OCI-LY1 (cell line): ENCODE measurements at regions not wholly inside any gene's neighbourhood (a gene's known extent, or its start where the extent isn't known, plus 50 kb on each side); places are given as distances from the start of the nearest gene placed in this dataset.

Experiments used
- EZH2 ChIP-seq: fragments of 200-600 bp; sonication (generic), shearing (Covaris generic); IDR thresholded peaks from 2 replicates; pipeline ENCODE4 v1.8.0; 2017; ENCODE audit warnings: borderline replicate concordance, mixed run types, mild to moderate bottlenecking, antibody characterized with exemption, low read length, moderate library complexity, mixed read lengths
- TF ChIP-seq, protein P1 (sequence below): fragments of 200-600 bp; sonication (generic), shearing (Covaris generic); IDR thresholded peaks from 2 replicates; pipeline ENCODE4 v1.5.1; 2017; ENCODE audit warnings: mild to moderate bottlenecking, antibody characterized with exemption, low read length, moderate library complexity, mixed read lengths

DNA sequence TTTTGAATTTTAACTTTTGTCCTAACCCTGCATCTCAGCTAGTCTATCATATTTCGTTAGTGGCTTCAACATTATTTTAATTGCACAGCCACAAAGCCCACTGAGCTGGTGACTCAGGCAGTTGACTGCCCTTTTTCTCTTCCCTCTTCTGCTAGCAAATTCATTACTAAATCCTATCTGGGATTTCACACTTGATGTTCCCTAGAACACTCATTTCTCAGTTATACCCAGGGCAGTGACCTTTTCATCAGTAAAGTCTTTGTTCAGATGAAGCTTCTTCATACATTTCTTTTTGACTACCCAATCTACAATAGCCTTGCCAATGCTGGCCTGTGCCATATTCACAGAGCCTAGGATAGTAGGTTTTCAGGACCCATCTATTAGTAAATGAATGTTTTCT, 107.0 kb downstream of the ATXN7L3B start:
- TF ChIP-seq, protein P1, sequence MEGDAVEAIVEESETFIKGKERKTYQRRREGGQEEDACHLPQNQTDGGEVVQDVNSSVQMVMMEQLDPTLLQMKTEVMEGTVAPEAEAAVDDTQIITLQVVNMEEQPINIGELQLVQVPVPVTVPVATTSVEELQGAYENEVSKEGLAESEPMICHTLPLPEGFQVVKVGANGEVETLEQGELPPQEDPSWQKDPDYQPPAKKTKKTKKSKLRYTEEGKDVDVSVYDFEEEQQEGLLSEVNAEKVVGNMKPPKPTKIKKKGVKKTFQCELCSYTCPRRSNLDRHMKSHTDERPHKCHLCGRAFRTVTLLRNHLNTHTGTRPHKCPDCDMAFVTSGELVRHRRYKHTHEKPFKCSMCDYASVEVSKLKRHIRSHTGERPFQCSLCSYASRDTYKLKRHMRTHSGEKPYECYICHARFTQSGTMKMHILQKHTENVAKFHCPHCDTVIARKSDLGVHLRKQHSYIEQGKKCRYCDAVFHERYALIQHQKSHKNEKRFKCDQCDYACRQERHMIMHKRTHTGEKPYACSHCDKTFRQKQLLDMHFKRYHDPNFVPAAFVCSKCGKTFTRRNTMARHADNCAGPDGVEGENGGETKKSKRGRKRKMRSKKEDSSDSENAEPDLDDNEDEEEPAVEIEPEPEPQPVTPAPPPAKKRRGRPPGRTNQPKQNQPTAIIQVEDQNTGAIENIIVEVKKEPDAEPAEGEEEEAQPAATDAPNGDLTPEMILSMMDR: no peak
- TF ChIP-seq EZH2: no peak
